Activated CD8-positive, alpha-beta T cell treated with anti-CD3 and anti-CD28 coated beads for 36 hours (primary cell): ENCODE measurements at regions not wholly inside any gene's neighbourhood (a gene's known extent, or its start where the extent isn't known, plus 50 kb on each side); places are given as distances from the start of the nearest gene placed in this dataset.

Experiments
- ATAC-seq: fragments of 200-7000 bp; cut with Tn5 transposase; one replicate; pipeline ENCODE4 v1.10.0; 2021; ENCODE audit warnings: mild to moderate bottlenecking, moderate library complexity
- CTCF ChIA-PET: fragments of 350-600 bp; sonication (Branson Sonifier 250); formaldehyde crosslinking; loops from one replicate; lab custom pipeline; 2021; ENCODE audit warnings: antibody characterized with exemption; lab: Charles Lee
- POLR2A ChIA-PET: fragments of 350-600 bp; sonication (Branson Sonifier 250); formaldehyde crosslinking; loops from one replicate; lab custom pipeline; 2021; ENCODE audit warnings: antibody characterized with exemption; lab: Charles Lee
- DNase-seq: peaks from one replicate; pipeline ENCODE4 v3.0.0-alpha.2; 2020
- H3K27ac Mint-ChIP-seq: one replicate; pipeline ENCODE4 v1.8.0; 2021; ENCODE audit warnings: mild to moderate bottlenecking, mixed read lengths
- H3K27me3 Mint-ChIP-seq: one replicate; pipeline ENCODE4 v1.8.0; 2021; ENCODE audit warnings: mixed read lengths
- H3K36me3 Mint-ChIP-seq: one replicate; pipeline ENCODE4 v1.8.0; 2021; ENCODE audit warnings: low read depth, mixed read lengths
- H3K4me1 Mint-ChIP-seq: one replicate; pipeline ENCODE4 v1.8.0; 2021; ENCODE audit warnings: low read depth, mixed read lengths
- H3K4me3 Mint-ChIP-seq: one replicate; pipeline ENCODE4 v1.8.0; 2021; ENCODE audit warnings: mild to moderate bottlenecking, moderate library complexity, mixed read lengths
- H3K9me3 Mint-ChIP-seq: one replicate; pipeline ENCODE4 v1.8.0; 2021; ENCODE audit warnings: mixed read lengths
- intact Hi-C: fragments of 100-400 bp; cut with micrococcal nuclease; formaldehyde crosslinking; loops from one replicate; pipeline ENCODE4 v1.10.0; 2022
- TF ChIP-seq, protein P1 (sequence below): fragments of 200-600 bp; IDR thresholded peaks from one replicate; pipeline ENCODE4 v1.8.0; 2022; ENCODE audit warnings: antibody characterized with exemption, mild to moderate bottlenecking

DNA sequence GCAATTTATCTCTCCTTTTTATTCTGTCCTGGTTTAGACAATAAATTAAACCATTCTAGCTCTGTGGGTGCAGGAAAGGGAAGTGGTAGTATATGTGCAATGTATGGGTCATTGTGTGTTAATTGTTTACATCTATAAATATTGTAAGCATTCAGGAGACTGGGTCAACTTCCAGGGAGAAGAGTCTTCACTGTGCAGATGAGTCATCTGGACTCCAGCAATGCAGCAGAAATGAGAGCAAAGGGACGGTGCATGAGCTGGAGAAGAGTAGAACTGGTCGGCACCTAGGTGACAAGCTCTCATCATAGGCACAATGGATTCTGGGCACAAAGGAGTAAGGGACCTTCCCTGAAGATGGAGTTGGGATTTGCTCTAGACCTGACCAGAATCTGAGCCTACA is 211.1 kb upstream of the DAAM1 start:
- H3K27ac Mint-ChIP-seq: no peak overlapping the region
- ChIA-PET CTCF (no interaction called here), POLR2A (interaction anchor here (1.5 kb wide), 1 partner anchor 10 kb away, joined by 3 read pairs; no protein-coding TSS in a partner anchor)
- no peaks in the 10 kb centered on the region for H3K36me3 Mint-ChIP-seq
- H3K4me3 Mint-ChIP-seq: no peak overlapping the region
- intact Hi-C loops: no loop called here
- TF ChIP-seq, protein P1, sequence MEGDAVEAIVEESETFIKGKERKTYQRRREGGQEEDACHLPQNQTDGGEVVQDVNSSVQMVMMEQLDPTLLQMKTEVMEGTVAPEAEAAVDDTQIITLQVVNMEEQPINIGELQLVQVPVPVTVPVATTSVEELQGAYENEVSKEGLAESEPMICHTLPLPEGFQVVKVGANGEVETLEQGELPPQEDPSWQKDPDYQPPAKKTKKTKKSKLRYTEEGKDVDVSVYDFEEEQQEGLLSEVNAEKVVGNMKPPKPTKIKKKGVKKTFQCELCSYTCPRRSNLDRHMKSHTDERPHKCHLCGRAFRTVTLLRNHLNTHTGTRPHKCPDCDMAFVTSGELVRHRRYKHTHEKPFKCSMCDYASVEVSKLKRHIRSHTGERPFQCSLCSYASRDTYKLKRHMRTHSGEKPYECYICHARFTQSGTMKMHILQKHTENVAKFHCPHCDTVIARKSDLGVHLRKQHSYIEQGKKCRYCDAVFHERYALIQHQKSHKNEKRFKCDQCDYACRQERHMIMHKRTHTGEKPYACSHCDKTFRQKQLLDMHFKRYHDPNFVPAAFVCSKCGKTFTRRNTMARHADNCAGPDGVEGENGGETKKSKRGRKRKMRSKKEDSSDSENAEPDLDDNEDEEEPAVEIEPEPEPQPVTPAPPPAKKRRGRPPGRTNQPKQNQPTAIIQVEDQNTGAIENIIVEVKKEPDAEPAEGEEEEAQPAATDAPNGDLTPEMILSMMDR: no peak
- H3K4me1 Mint-ChIP-seq: no peaks in the 10 kb centered on the region
- no peaks in the 10 kb centered on the region for H3K9me3 Mint-ChIP-seq
- ATAC-seq: no peak
- no peak for DNase-seq
- no peaks in the 10 kb centered on the region for H3K27me3 Mint-ChIP-seq

DNA sequence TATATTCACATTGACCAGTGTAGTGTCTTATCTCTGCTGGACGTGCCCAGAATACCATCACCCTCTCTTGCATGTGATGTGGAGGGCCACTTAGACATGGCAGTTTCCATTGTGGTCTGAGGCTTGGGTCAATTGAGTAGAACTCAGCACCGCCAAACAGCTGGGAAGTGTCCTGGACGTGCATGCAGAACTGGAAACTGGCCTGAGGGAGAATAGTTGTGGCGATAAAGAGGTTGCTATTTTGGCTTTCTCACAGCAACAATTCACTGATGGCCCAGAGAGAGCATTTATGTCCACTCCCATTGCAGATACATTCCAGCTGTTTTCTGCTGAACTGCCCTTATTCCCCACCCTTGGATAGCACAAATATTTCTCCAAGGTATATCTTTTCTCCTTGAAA is 210.1 kb upstream of the DAAM1 start:
- ChIA-PET POLR2A (interaction anchor here (0.6 to 1.5 kb wide), 2 partner anchors 11 to 121 kb away, joined by 3 read pairs; no protein-coding TSS in a partner anchor), CTCF (no interaction called here)
- Mint-ChIP-seq H3K4me1 (no peaks in the 10 kb centered on the region), H3K36me3 (no peaks in the 10 kb centered on the region), H3K9me3 (no peaks in the 10 kb centered on the region), H3K4me3 (no peak overlapping the region), H3K27me3 (no peaks in the 10 kb centered on the region), H3K27ac (no peak overlapping the region)
- ATAC-seq: no peak
- TF ChIP-seq, protein P1: no peak
- intact Hi-C loops: no loop called here
- DNase-seq: no peak

DNA sequence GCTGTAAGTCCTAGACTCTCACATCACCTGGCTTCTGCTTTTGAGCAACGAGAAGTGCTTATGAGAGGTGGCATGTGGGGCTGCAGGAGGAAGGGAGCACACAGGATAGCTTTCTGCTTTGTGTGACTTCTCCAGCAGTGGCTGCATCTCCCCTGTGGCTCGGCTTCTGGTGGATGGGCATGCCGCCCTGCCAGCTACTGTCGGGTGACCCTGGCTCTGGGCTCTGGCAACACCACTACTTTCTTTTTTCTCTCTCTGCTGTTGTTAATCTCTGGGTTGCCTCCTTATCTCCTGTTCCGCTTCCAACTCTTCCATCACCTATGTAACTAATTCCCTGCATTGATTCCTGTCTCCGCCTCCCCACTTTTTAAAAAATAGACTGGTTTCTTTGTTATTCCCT is 209.1 kb upstream of the DAAM1 start:
- no peak for DNase-seq
- Mint-ChIP-seq H3K9me3 (no peaks in the 10 kb centered on the region), H3K36me3 (no peaks in the 10 kb centered on the region), H3K4me3 (no peak overlapping the region), H3K27me3 (no peaks in the 10 kb centered on the region), H3K27ac (no peak overlapping the region), H3K4me1 (no peaks in the 10 kb centered on the region)
- no peak for ATAC-seq
- intact Hi-C loops: no loop called here
- ChIA-PET POLR2A (no interaction called here), CTCF (no interaction called here)
- TF ChIP-seq, protein P1: no peak

DNA sequence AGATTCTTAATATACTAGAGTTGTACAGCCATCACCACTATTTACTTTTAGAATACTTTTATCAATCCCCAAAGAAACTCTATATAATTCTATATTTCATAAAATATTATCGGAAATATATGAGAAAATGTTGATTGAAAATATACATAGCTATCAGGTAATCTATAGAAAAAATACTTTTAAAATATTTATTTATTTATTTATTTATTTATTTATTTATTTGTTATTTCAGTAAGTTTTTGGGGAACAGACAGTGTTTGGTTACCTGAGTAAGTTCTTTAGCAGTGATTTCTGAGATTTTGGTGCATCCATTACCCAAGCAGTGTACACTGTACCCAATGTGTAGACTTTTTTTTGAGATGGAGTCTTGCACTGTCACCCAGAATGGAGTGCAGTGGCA is 206.6 kb upstream of the DAAM1 start:
- TF ChIP-seq, protein P1: no peak
- ATAC-seq: no peak
- peaks cover 3% of the 10 kb centered on the region for H3K27me3 Mint-ChIP-seq
- intact Hi-C loops: no loop called here
- H3K27ac Mint-ChIP-seq: no peak overlapping the region
- H3K9me3 Mint-ChIP-seq: no peaks in the 10 kb centered on the region
- no peak overlapping the region for H3K4me3 Mint-ChIP-seq
- H3K4me1 Mint-ChIP-seq: no peaks in the 10 kb centered on the region
- ChIA-PET CTCF (no interaction called here), POLR2A (no interaction called here)
- H3K36me3 Mint-ChIP-seq: no peaks in the 10 kb centered on the region
- no peak for DNase-seq

DNA sequence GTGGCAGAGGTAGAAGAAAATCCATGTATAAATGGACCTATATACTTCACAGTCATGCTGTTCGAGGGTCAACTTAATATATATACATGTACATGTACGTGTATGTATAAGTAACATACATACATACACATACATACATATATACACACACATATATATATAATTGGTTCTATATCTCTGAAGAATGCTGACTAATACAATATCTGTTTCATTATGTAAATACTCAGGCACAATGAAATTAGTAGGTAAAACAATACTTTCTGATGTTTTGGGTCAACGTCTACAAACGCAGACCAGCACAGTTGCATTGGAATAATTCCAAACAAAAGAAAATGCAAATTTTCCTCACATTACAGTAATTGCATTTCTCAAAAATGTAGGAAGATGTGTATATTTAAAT is 202.7 kb upstream of the DAAM1 start:
- H3K36me3 Mint-ChIP-seq: no peaks in the 10 kb centered on the region
- no peak overlapping the region for H3K4me3 Mint-ChIP-seq
- TF ChIP-seq, protein P1: no peak
- no peak overlapping the region for H3K27ac Mint-ChIP-seq
- ATAC-seq: no peak
- ChIA-PET POLR2A (no interaction called here), CTCF (no interaction called here)
- H3K9me3 Mint-ChIP-seq: no peaks in the 10 kb centered on the region
- H3K4me1 Mint-ChIP-seq: no peaks in the 10 kb centered on the region
- no peak for DNase-seq
- peaks cover 3% of the 10 kb centered on the region for H3K27me3 Mint-ChIP-seq
- intact Hi-C loops: no loop called here
